ENCODE measurements at regions not wholly inside any gene's neighbourhood (a gene's known extent, or its start where the extent isn't known, plus 50 kb on each side); places are given as distances from the start of the nearest gene placed in this dataset.

DNA sequence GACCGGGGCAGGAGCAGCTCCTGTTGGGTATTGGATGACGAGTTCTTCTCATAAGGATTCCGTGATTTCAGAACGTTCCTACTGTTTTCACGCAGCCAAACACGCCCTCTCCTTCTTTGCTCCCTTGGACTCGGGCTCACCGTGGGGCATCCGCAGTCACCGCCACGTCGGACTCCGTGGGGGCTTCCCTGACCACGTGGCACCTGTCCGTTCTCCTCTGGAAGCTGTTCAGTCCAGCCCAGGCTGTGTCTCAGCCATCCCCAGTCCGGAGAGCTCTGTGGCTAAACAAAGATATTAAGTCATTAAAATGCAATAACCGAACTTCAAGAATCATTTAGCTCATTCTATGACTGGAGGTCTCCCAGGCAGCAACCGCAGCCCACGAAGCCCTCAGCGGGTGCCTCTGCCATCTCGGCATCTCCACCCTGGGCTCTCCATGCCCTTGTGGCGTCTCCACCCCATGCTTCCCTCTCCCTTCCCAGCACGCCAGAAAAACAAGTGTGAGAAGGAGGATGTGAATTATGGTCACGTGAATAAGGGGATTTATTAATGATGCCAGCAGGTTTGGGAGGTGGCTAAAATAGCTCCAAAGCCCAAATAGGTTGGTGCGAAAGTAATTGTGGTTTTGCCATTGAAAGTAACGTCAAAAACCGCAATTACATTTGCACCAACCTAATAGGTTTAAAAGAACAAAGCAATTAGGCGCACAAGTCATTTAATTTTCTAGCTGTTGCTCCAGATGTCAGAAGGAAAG lies 224.6 kb upstream of the PPP2R2D start:
- Histone ChIP-seq H3K27ac (ENCODE audit: low read depth, low read length) (no peak overlapping the region), H3K4me1 (ENCODE audit: control insufficient read depth, low read length) (no peaks in the 10 kb centered on the region), H3K4me2 (ENCODE audit: low read length) (no peak overlapping the region), H3K27me3 (ENCODE audit: control insufficient read depth, low read length) (no peaks in the 10 kb centered on the region), H3K4me3 (ENCODE audit: low read length) (no peak overlapping the region), H4K20me1 (ENCODE audit: control insufficient read depth, insufficient read depth, low read depth, low read length) (no peaks in the 10 kb centered on the region), H3K9me2 (replicated peaks; ENCODE audit: control insufficient read depth, low read length) (no peaks in the 10 kb centered on the region), H3K36me3 (ENCODE audit: control insufficient read depth, low read length) (no peaks in the 10 kb centered on the region), H3K9me3 (ENCODE audit: control insufficient read depth, insufficient read depth, low read length) (no peaks in the 10 kb centered on the region), H3F3A (ENCODE audit: control insufficient read depth, insufficient read depth) (no peaks in the 10 kb centered on the region), H3K79me2 (ENCODE audit: control insufficient read depth, low read length) (no peaks in the 10 kb centered on the region)
- TF ChIP-seq EZH2phosphoT487 (IDR thresholded peaks at IDR 0.05; ENCODE audit: borderline replicate concordance, low read length) = no peak
- TF ChIP-seq, protein P1, sequence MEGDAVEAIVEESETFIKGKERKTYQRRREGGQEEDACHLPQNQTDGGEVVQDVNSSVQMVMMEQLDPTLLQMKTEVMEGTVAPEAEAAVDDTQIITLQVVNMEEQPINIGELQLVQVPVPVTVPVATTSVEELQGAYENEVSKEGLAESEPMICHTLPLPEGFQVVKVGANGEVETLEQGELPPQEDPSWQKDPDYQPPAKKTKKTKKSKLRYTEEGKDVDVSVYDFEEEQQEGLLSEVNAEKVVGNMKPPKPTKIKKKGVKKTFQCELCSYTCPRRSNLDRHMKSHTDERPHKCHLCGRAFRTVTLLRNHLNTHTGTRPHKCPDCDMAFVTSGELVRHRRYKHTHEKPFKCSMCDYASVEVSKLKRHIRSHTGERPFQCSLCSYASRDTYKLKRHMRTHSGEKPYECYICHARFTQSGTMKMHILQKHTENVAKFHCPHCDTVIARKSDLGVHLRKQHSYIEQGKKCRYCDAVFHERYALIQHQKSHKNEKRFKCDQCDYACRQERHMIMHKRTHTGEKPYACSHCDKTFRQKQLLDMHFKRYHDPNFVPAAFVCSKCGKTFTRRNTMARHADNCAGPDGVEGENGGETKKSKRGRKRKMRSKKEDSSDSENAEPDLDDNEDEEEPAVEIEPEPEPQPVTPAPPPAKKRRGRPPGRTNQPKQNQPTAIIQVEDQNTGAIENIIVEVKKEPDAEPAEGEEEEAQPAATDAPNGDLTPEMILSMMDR (IDR thresholded peaks at IDR 0.05; ENCODE audit: low read depth, low read length, poor library complexity, severe bottlenecking) = no peak

DNA sequence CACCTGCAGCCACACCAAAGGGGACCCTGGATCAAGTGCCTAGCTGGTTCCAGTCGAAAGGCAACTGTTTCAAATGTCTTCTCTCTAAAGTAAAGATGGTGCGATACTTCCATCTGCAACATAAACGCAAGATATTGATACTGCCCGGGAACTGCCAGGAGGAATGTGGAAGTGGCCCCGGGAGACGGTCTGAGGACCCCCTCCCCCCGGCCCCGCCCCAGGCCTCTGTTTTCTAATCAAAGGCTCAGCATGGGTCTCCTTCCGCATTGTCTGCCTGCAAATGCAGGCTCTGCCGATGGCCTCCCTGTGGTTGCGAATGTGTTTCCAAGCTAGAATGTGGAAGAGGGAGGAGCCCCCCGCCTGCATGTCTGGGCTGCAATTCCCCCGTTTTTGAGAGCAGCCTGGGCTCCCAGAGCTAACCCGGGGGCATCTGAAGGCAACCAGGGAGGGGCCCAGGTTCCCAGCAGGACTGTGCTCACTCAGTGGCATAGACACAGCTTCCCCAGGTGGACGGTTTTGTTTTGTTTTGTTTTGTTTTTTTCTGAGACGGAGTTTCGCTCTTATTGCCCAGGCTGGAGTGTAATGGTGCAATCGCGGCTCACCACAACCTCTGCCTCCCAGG lies 223.9 kb upstream of the PPP2R2D start:
- Histone ChIP-seq H3K27me3 (ENCODE audit: control insufficient read depth, low read length) (no peaks in the 10 kb centered on the region), H3K4me1 (ENCODE audit: control insufficient read depth, low read length) (no peaks in the 10 kb centered on the region), H3F3A (ENCODE audit: control insufficient read depth, insufficient read depth) (no peaks in the 10 kb centered on the region), H3K4me3 (ENCODE audit: low read length) (no peak overlapping the region), H4K20me1 (ENCODE audit: control insufficient read depth, insufficient read depth, low read depth, low read length) (no peaks in the 10 kb centered on the region), H3K4me2 (ENCODE audit: low read length) (no peak overlapping the region), H3K9me3 (ENCODE audit: control insufficient read depth, insufficient read depth, low read length) (no peaks in the 10 kb centered on the region), H3K9me2 (replicated peaks; ENCODE audit: control insufficient read depth, low read length) (no peaks in the 10 kb centered on the region), H3K36me3 (ENCODE audit: control insufficient read depth, low read length) (no peaks in the 10 kb centered on the region), H3K27ac (ENCODE audit: low read depth, low read length) (no peak overlapping the region), H3K79me2 (ENCODE audit: control insufficient read depth, low read length) (no peaks in the 10 kb centered on the region)
- TF ChIP-seq, protein P1 (IDR thresholded peaks at IDR 0.05; ENCODE audit: low read depth, low read length, poor library complexity, severe bottlenecking) = no peak
- TF ChIP-seq EZH2phosphoT487 (IDR thresholded peaks at IDR 0.05; ENCODE audit: borderline replicate concordance, low read length) = no peak

DNA sequence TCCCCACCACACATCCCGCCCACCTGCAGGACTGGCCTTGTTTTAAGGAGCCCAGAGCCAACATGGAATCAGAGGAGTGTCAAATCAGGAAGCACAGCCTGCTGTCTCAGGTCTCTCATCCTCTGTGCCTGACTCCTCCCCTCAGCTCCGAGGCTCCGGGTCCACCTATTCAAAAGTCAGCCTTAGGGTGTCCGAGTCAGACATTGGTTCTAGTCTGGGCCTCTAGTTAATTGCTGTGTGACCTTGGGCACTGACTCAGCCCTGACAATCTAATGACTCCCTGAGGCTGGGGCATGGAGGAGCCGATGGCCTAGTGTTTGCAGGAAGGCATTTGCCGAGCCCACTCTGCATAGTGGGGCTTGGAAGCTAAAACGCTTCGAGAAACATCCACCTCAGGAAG lies 223.1 kb upstream of the PPP2R2D start:
- no peaks in the 10 kb centered on the region for H3F3A ChIP-seq (ENCODE audit: control insufficient read depth, insufficient read depth)
- no peaks in the 10 kb centered on the region for H3K4me1 ChIP-seq (ENCODE audit: control insufficient read depth, low read length)
- H3K9me3 ChIP-seq (ENCODE audit: control insufficient read depth, insufficient read depth, low read length) = no peaks in the 10 kb centered on the region
- no peak overlapping the region for H3K4me2 ChIP-seq (ENCODE audit: low read length)
- H3K27me3 ChIP-seq (ENCODE audit: control insufficient read depth, low read length) = no peaks in the 10 kb centered on the region
- no peaks in the 10 kb centered on the region for H3K9me2 ChIP-seq (replicated peaks; ENCODE audit: control insufficient read depth, low read length)
- no peak overlapping the region for H3K27ac ChIP-seq (ENCODE audit: low read depth, low read length)
- no peaks in the 10 kb centered on the region for H4K20me1 ChIP-seq (ENCODE audit: control insufficient read depth, insufficient read depth, low read depth, low read length)
- H3K36me3 ChIP-seq (ENCODE audit: control insufficient read depth, low read length) = no peaks in the 10 kb centered on the region
- TF ChIP-seq, protein P1 (IDR thresholded peaks at IDR 0.05; ENCODE audit: low read depth, low read length, poor library complexity, severe bottlenecking) = no peak
- H3K4me3 ChIP-seq (ENCODE audit: low read length) = no peak overlapping the region
- no peaks in the 10 kb centered on the region for H3K79me2 ChIP-seq (ENCODE audit: control insufficient read depth, low read length)

All from DOHH2 (cell line).